Nucleus accumbens (tissue), 56 donors: ENCODE measurements at regions not wholly inside any gene's neighbourhood (a gene's known extent, or its start where the extent isn't known, plus 50 kb on each side); places are given as distances from the start of the nearest gene placed in this dataset.
"Not testable (repeated sequence)": the region's sequence is repeated elsewhere in the genome, so short reads cannot be mapped to it uniquely, and the experiment has no call there.

Experiments used
- DNase-seq, 56 donors: peaks; one replicate each; lab custom pipeline; 2025; lab: John Stamatoyannopoulos, UW

DNA sequence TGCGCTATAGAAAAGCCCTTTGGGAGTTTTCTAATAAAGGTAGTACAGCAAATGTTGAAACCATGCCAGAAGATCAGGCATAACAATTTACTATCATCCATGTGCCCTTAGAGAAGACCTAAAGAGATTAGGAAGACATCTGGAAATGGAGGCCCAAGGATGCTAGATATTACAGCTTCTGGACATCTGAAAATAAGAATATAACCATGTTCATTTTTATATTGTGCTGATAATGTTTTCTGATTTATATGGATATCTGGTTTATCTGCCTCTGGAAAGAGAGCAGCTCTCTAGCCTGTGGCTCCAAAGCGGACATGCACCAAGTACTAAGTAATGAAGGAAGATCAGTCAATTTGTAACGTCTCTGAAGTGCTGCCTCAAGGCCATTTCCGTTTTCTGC, 478.0 kb upstream of the DDX18 start:
- no peak for DNase-seq

GRCh38 chr2:117337981-117338380, 476.5 kb upstream of the DDX18 start:
- not testable (repeated sequence) for DNase-seq

DNA sequence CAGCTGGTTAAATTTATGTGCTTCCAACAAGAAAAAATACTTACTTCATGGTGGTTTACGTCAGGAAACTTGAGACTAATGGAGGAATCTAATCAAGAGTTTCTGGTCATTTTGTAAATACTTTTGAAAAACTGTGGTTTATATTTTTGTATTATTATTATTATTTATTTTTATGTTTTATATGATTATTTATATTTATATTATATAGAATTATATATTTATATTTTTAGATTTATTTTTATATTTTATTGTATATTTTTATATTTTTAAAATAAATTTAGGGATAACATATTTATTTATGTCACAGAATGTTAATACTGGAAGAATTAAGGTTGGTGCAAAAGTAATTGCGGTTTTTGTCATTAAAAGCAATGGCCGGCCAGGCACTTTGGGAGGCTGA, 474.5 kb upstream of the DDX18 start:
- DNase-seq = no peak

GRCh38 chr2:117341690-117342089, 472.8 kb upstream of the DDX18 start:
- DNase-seq = no peak

- no peak for DNase-seq
Measured at GRCh38 chr2:117342415-117342814, 472.1 kb upstream of the DDX18 start.

- DNase-seq = no peak
Measured at GRCh38 chr2:117349687-117350086, 464.8 kb upstream of the DDX18 start.

GRCh38 chr2:117351396-117351795, 463.1 kb upstream of the DDX18 start:
- DNase-seq = no peak

DNA sequence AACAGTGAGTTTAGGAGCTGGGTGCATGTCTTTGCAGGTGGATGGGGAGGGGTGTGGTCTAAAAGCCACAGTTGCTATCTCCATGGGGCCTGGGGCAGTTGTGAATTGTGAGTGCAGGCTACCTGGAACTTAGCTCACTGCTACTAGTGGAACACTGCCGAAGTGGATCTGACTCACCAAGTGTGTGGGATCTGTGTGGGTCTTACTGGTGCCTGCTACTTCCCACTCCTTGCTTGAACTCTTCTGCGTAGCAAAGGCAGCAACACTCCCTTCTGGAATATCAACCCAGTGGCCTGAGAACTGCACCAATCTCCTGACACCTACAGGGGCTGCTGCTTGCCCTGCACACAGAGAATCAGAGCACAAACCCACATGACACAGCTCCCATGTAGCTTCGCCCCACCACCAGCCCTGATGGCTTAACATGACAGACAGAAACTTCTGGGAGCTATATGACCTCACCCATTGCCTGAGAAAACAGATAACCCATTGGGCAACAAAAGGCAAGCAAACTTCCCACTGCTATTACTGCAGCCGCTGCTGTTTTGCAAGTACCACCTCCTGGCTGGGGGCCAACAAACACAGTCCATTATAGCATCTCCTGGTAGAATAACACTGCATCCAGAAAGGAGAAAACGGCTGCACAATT, 455.1 kb upstream of the DDX18 start:
- DNase-seq = peak in 26 of 56 donors; percentile 1 to 58 (median 28)

- DNase-seq = no peak
Measured at GRCh38 chr2:117360586-117360985, 453.9 kb upstream of the DDX18 start.

DNA sequence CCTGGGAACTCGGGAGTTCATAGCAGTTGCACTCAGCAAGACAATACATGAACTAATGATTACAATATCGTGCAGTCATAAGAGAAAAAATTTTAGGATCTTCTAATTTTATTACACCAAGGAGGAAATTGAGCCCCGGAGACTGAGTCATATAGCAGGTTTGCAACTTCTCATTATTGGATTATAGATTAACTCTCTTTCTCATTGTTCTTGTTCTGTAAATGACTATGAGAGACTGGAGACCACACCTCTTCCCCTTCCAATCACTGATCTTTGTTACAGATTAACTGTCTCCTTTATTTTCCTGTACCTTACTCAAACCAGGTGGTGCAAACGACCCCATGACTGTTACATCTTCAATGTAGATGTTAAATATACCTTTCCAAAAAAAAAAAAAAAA, 435.8 kb upstream of the DDX18 start:
- DNase-seq = no peak

DNA sequence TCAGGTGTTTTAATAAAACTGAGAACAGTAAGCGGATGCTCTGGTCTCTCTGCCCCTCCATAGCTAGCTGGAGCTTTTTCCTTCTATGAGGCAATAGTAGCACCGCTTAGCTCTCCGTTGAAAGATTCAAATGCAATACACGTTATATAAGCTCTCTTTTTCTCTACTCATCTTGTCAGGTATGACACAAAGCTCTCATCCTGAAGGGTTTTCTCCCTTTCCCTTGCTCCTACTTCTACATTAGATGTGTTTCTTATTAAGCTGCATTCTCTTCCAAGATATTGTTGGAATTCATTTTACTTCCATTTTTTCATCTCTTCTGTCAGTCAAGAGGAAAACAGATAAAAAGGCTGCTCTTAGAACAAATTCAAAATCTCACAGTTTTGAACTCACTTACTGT, 434.6 kb upstream of the DDX18 start:
- DNase-seq = no peak

DNA sequence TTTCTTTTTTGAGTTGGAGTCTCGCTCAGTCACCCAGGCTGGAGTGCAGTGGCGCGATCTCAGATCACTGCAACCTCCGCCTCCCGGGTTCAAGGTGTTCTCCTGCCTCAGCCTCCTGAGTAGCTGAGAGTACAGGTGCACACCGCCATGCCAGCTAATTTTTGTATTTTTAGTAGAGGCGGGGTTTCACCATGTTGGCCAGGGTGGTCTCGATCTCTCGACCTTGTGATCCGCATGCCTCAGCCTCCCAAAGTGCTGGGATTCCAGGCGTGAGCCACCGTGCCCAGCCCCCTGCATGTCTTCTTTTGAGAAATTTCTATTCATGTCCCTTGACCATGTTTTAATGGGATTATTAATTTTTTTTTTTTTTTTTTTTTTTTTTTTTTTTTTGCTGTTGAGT, 430.5 kb upstream of the DDX18 start:
- DNase-seq = not testable (repeated sequence)

DNA sequence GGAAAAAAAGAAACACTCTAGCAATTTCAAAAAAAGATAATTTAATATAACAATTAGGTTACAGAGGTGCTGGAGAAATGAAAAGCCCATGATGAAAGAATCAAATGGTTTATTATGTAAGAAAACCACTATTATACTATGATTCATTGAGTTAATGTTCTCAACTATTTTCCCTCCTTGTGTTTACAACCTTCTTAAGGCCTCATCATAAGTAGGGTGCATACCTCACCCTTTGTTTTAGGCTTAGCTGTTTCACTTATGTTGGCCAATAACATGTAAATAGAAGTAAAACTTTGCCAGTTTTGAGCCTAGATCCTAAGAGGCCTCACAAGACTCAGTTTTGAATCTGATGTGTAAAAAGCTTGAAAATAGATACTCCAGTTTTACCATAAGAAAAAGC, 418.3 kb upstream of the DDX18 start:
- DNase-seq = no peak

DNA sequence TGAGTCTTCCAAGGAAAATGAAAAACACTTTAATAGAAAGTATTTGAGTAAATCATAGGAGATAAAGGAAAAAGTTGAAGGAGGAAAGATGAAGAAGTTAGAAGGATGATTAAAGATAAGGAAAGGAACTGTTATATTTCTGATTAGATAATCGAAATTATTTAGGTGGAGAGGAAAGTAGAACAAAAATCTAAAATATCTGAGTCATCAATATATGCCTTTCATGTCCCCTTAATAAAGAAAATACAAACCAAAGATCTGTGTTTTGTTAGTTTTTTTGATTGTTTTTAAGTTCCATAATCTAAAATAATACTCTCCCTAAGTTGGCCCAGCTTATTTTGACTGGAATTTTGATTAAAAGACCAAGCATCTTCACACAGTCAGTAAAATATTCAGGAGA, 412.9 kb upstream of the DDX18 start:
- no peak for DNase-seq

GRCh38 chr2:117406443-117406842, 408.0 kb upstream of the DDX18 start:
- DNase-seq = no peak

DNA sequence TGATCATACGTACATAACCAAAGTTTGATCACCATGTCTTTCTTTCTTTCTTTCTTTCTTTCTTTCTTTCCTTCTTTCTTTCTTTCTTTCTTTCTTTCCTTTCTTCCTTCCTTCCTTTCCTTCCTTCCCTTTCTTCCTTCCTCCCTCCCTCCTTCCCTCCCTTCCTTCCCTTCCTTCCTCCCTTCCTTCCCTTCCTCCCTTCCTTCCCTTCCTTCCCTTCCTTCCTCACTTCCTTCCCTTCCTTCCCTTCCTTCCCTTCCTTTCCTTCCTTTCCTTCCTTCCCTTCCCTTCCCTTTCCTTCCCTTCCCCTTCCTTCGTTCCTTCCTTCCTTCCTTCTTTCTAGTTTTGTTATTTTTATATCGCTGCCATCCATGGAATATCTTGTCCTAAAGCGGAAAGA, 406.7 kb upstream of the DDX18 start:
- DNase-seq = no peak

DNA sequence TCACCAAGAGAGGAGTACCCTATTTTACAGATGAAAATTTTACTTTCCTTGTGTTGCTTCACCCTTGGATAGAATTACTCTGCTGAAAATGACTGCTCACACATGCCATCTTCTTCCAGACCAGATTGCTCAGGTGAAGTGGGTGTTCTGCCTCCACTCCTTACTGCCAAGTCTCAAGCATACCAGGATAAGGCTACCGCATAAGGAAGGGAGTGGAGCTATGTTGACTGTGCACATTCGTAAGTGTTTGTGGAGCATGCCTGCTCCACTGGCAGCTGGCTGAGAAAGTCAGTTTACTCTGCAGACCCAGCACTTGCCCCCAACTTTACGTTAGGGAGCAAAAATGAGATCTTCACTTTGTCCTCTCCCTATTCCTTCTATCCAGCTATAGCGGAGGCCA, 405.0 kb upstream of the DDX18 start:
- no peak for DNase-seq

DNA sequence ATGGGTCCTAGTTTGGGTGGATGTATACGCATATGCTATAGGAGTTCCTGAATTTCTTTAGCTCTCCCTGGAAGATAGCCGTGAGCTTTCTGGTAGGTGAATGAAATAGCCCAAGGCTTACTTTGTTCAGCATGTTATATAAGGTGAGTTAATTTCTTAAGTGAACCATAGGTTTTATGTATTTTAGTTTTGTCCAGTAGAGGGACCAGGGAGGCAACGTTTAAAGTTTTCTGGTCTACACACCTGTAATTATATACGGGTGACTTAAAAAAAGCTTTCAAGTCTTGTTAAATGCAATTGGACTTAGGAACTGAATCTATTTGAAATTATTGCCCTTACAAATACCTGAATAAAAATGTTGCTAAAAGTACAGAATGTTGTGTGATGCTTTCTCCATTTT, 402.5 kb upstream of the DDX18 start:
- no peak for DNase-seq

DNA sequence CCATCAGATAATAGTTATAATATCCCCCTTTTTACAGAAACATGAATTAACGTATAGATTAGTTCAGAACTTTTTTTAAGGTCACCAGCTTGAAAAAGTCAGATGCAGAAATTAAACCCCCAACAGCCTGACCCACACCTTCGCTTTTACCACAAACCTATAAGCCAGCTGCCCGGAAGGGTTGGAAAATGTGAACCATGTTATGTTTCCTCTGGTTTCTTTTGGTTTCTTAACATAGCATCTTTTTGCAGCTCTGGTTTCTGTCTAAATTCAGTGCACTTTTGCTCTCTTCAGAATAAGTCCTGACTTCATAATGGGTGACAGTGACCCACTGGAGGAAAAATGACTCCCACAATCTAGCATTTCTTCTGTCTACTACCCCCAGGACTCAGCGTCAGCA, 381.7 kb upstream of the DDX18 start:
- no peak for DNase-seq

DNA sequence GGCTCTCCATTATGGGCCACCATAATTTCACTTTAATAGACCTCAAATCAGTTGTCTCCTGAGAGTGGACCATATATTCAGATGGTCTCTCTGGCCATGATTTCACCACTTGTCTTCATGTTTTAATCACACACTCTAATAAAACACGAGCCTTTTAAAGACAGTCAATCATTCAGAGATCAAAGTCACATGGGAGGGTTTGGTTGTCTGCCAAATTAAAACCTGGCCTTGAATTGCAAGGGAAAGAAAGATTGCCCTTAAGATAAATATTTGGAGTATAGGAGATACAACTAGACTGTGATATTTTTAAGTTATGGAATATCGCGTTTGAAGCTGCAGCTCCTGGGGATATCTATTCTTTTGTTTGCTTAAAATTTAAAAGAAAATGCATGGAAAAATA, 377.8 kb upstream of the DDX18 start:
- DNase-seq = no peak

GRCh38 chr2:117470311-117471095, 344.0 kb upstream of the DDX18 start:
- peak in 11 of 56 donors; percentile 1 to 30 (median 7) for DNase-seq

DNA sequence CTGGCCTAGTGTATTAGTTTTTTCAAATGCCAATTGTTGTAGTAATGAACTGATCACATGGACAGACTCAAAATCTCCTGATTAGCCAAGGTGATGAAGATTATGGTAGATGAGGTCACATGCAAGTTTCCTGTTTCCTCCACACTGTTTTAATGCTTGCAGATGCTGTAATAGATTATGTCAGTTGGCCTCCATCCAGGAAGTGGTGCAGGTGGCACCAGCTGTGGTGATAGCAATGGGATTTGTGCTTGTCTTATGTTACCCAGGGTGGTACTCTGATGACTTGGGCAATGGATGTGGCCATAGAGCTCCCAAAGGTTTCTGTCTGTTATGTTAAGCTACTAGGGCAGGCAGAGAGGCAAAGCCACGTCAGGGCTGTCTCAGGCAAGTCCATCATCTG, 332.9 kb upstream of the DDX18 start:
- DNase-seq = no peak
